VCaP (cell line): ENCODE measurements at regions not wholly inside any gene's neighbourhood (a gene's known extent, or its start where the extent isn't known, plus 50 kb on each side); places are given as distances from the start of the nearest gene placed in this dataset.
"Not testable (repeated sequence)": the region's sequence is repeated elsewhere in the genome, so short reads cannot be mapped to it uniquely, and the experiment has no call there.

ENCODE experiments used
- H3K27ac ChIP-seq: fragments of 450-650 bp; 2 replicates; pipeline ENCODE4 v1.5.1; 2017
- TF ChIP-seq, protein P1 (sequence below): fragments of 450-650 bp; conservative IDR thresholded peaks from 2 replicates; pipeline ENCODE4 v1.5.1; 2017; ENCODE audit warnings: mild to moderate bottlenecking, moderate library complexity

DNA sequence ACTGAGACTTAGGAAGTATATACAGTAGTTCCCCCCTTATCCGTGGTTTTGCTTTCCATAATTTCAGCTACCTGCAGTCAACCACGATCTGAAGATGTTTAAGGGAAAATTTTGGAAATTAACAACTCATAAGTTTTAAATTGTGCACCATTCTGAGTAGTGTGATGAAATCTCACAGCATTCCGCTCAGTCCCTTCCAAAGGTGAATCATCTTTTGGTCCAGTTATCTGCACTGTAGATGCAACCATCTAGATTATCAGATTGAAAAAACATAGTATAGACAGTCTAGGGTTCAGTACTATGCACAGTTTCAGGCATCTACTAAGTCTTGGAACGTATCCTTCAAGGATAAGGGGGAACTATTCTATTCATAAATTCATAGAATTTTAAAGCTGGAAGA is 109.0 kb downstream of the ANXA3 start:
- TF ChIP-seq, protein P1, sequence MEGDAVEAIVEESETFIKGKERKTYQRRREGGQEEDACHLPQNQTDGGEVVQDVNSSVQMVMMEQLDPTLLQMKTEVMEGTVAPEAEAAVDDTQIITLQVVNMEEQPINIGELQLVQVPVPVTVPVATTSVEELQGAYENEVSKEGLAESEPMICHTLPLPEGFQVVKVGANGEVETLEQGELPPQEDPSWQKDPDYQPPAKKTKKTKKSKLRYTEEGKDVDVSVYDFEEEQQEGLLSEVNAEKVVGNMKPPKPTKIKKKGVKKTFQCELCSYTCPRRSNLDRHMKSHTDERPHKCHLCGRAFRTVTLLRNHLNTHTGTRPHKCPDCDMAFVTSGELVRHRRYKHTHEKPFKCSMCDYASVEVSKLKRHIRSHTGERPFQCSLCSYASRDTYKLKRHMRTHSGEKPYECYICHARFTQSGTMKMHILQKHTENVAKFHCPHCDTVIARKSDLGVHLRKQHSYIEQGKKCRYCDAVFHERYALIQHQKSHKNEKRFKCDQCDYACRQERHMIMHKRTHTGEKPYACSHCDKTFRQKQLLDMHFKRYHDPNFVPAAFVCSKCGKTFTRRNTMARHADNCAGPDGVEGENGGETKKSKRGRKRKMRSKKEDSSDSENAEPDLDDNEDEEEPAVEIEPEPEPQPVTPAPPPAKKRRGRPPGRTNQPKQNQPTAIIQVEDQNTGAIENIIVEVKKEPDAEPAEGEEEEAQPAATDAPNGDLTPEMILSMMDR, result no peak
- no peak overlapping the region for H3K27ac ChIP-seq

DNA sequence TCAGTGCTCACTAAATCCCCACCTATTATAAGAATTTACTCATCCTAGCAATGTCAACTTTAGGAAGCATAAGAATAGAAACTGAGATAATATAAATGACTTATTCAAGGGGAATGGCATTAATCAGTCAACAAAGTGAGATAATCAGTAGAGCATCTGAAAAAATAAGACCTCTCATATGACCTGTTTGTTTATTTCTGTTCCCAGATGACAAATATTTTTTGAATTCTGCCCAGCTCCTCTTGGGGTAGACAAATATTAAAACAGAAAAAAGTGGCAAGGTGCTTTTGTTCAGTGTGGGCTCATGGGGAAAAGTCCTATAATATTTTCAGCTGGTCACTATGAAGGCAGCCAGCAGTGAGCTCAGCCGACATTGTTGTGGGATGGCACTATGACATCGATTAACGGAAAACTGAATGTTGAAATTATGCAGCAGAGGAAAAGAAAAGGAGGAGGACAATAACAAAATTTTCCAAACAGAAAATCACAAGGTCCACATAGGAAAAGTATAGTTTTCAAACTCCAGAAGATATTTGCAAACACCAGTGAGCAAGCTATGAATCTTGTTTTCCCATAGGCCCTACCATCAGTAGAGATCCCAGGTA is 109.6 kb downstream of the ANXA3 start:
- peak overlapping the region; percentile 36; the same call in 1 of the 2 replicates for H3K27ac ChIP-seq

DNA sequence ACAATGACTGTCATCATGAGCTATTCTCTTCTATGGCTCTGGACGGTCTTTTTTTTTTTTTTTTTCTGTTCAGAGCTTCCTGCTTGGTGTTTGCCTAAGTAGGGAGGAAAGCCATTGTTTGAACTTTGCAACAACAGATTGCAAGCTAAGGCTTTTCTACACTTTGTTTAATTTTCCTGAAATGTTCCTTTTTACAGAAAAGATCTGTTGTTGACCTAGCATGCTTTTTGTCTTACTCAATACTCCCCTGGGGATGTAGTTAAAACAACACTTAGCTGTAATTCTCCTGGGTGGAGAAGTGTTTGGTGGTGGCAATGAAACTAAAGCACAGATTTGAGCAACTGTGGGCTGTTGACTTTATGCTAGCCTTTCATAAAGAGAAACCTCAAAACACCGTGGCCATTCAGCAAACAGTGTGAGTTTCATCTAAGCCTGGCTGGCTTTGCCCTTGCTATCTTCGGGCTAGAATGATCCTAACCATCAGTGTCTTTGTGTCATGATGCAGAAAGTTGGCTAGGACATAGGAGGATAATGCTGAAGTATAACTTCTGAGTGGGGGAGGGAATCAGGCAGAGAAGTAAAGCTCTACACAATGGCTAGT is 110.5 kb downstream of the ANXA3 start:
- H3K27ac ChIP-seq, result peak overlapping the region; percentile 36
- TF ChIP-seq, protein P1, result no peak

More for the DNA sequence above, 109.6 kb downstream of the ANXA3 start:
- TF ChIP-seq, protein P1, result no peak

DNA sequence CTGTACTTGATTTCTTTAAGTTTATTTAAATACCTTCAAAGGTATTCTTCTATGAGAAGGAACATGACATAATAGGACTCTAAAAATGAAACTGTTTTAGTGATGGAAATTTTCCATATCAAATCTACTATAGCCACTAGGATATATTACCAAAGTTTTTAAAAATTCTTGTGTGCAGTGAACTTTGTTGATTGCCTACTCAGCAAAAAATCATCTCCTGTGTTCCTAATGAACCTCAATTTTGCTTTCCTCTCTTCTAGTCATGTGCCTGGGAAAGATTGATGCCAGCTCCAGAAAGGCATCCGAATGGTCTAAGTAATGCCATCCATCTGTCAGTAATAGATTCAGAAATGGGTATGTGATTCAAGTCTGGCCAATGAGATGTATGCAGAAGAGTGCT is 111.1 kb downstream of the ANXA3 start:
- H3K27ac ChIP-seq, result peak overlapping the region; percentile 36; the same call in 1 of the 2 replicates
- TF ChIP-seq, protein P1, result no peak

DNA sequence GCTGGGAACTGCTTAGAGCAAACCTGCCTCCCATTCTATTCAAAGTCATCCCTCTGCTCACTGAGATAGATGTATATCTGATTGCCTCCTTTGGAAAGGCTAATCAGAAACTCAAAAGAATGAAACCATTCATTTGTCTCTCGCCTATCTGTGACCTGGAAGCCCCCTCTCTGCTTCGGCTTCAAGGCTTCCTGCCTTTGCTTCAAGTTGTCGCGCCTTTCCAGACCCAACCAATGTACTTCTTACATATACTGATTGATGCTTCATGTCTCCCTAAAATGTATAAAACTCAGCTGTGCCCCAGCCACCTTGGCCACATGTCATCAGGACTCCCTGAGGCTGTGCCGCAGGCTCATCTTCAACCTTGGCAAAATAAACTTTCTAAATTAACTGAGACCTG is 111.9 kb upstream of the BMP2K start:
- H3K27ac ChIP-seq, result not testable (repeated sequence)

DNA sequence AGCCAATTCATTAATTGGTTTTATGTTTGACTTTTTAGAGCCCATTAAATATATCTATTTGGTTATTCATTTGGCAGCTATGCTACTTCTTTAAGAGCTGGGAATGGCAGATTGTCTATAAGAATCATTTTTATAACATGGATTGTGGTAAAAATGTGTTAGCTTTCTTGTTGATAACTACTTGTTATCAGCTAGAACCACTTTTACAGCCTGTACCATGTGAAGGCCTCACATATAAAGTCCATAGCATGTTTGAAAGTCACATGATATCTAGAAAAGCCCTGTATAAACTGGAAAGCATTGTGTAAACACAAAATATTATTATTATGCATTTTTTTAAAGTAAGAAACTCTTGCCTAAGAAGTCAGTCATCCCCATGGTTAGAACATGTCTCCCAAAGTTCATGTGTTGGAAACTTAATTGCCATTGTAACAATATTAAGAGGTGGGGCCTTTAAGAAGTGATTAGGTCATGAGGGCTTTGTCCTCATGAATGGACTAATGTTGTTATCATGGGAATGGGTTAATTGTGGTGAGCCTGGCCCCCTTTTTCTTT is 110.9 kb upstream of the BMP2K start:
- H3K27ac ChIP-seq, result no peak overlapping the region
- TF ChIP-seq, protein P1, result no peak

DNA sequence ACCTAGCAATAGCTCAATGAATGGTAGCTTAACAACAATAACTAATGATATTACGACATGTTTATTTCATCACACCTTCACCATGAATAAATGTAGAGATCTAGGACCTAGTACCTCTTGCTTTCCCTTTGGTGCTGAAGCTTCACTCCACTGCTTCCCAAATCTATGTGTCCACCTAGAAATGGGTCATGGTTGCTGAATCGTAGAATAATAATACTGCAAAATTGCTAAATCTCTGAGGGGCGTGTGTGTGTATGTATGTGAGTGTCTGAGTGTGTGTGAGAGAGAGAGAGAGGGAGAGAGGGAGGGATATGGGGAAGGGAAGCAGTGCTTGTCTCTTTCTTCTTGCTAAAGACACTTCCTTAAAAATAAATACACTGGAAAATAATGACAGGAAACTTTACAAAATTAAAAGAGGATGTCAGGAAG is 109.3 kb upstream of the BMP2K start:
- no peak overlapping the region for H3K27ac ChIP-seq
- TF ChIP-seq, protein P1, result no peak

DNA sequence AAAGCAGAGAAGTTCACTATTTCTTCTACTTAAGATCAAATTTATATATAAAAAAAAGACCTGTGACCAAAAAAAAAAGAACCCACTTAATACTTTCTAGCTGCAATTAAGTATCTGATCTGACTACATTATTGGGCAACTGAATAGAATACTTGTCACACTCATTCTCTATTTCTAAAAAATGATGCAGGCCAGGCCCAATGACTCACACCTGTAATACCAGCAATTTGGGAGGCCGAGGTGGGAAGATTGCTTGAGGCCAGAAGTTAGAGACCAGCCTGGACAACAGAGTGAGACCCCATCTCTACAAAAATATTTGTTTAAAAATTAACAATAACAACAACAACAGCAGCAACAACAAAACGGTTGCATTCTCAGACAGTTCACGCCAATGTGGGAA is 108.8 kb upstream of the BMP2K start:
- TF ChIP-seq, protein P1, result no peak
- H3K27ac ChIP-seq, result no peak overlapping the region
